Liver (tissue), 3 donors: ENCODE measurements at regions not wholly inside any gene's neighbourhood (a gene's known extent, or its start where the extent isn't known, plus 50 kb on each side); places are given as distances from the start of the nearest gene placed in this dataset.

Experiments
- ATF3 ChIP-seq: IDR thresholded peaks from 2 replicates; pipeline ENCODE4 v1.6.1; 2016; ENCODE audit warnings: antibody characterized with exemption
- CTCF ChIP-seq: fragments of 150-350 bp; IDR thresholded peaks from 2 replicates; pipeline ENCODE4 v1.5.1; 2017; ENCODE audit warnings: improper control_type of control experiment, low read depth, low read length; ENCODE audit not compliant: missing input control
- EGR1 ChIP-seq, 2 donors: IDR thresholded peaks; 2 replicates each; pipeline ENCODE4 v1.6.1; 2016 to 2018; ENCODE audit warnings: antibody characterized with exemption in 2 of 2, low read depth in 2 of 2
- JUND ChIP-seq, 2 donors: IDR thresholded peaks; 2 replicates each; pipeline ENCODE4 v1.6.1; 2016; ENCODE audit warnings: antibody characterized with exemption in 2 of 2
- NR2F2 ChIP-seq: IDR thresholded peaks from 2 replicates; pipeline ENCODE4 v1.6.1; 2016; ENCODE audit warnings: antibody characterized with exemption
- TF ChIP-seq, protein P1 (sequence below): IDR thresholded peaks from 2 replicates; pipeline ENCODE4 v1.6.1; 2016; ENCODE audit warnings: antibody characterized with exemption, mild to moderate bottlenecking
- TF ChIP-seq, protein P2 (sequence below): IDR thresholded peaks from 2 replicates; pipeline ENCODE4 v1.6.1; 2016; ENCODE audit warnings: antibody characterized with exemption
- donor health status: healthy.
- donor health status: healthy.

GRCh38 chr16:86022381-86022960 is 123.5 kb downstream of the IRF8 start:
- TF ChIP-seq CTCF, result no peak
- TF ChIP-seq EGR1 (IDR thresholded peaks at IDR 0.05; ENCODE audit: low read depth in 2 of 2), result no peak
- no peak for TF ChIP-seq JUND (IDR thresholded peaks at IDR 0.05)
- no peak for TF ChIP-seq NR2F2
- TF ChIP-seq ATF3, result no peak
- TF ChIP-seq, protein P1, sequence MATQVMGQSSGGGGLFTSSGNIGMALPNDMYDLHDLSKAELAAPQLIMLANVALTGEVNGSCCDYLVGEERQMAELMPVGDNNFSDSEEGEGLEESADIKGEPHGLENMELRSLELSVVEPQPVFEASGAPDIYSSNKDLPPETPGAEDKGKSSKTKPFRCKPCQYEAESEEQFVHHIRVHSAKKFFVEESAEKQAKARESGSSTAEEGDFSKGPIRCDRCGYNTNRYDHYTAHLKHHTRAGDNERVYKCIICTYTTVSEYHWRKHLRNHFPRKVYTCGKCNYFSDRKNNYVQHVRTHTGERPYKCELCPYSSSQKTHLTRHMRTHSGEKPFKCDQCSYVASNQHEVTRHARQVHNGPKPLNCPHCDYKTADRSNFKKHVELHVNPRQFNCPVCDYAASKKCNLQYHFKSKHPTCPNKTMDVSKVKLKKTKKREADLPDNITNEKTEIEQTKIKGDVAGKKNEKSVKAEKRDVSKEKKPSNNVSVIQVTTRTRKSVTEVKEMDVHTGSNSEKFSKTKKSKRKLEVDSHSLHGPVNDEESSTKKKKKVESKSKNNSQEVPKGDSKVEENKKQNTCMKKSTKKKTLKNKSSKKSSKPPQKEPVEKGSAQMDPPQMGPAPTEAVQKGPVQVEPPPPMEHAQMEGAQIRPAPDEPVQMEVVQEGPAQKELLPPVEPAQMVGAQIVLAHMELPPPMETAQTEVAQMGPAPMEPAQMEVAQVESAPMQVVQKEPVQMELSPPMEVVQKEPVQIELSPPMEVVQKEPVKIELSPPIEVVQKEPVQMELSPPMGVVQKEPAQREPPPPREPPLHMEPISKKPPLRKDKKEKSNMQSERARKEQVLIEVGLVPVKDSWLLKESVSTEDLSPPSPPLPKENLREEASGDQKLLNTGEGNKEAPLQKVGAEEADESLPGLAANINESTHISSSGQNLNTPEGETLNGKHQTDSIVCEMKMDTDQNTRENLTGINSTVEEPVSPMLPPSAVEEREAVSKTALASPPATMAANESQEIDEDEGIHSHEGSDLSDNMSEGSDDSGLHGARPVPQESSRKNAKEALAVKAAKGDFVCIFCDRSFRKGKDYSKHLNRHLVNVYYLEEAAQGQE, result no peak
- TF ChIP-seq, protein P2, sequence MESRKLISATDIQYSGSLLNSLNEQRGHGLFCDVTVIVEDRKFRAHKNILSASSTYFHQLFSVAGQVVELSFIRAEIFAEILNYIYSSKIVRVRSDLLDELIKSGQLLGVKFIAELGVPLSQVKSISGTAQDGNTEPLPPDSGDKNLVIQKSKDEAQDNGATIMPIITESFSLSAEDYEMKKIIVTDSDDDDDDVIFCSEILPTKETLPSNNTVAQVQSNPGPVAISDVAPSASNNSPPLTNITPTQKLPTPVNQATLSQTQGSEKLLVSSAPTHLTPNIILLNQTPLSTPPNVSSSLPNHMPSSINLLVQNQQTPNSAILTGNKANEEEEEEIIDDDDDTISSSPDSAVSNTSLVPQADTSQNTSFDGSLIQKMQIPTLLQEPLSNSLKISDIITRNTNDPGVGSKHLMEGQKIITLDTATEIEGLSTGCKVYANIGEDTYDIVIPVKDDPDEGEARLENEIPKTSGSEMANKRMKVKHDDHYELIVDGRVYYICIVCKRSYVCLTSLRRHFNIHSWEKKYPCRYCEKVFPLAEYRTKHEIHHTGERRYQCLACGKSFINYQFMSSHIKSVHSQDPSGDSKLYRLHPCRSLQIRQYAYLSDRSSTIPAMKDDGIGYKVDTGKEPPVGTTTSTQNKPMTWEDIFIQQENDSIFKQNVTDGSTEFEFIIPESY, result no peak
